Liver (tissue), 8 donors: ENCODE measurements at regions not wholly inside any gene's neighbourhood (a gene's known extent, or its start where the extent isn't known, plus 50 kb on each side); places are given as distances from the start of the nearest gene placed in this dataset.

ENCODE experiments used
- DNase-seq: peaks from one replicate; pipeline ENCODE4 v3.0.0-alpha.2; 2017; ENCODE audit warnings: low spot score
- H3K27ac ChIP-seq, 2 donors: one replicate each; pipeline ENCODE4 v1.7.0; 2013; ENCODE audit warnings: inconsistent platforms in 2 of 2, low read length in 2 of 2, control low read depth in 1 of 2, low read depth in 1 of 2, mild to moderate bottlenecking in 1 of 2
- H3K27me3 ChIP-seq, 4 donors: one replicate each; pipeline versions ENCODE4 v1.6.1 to v1.7.0; 2013; ENCODE audit warnings: low read length in 3 of 4, inconsistent platforms in 1 of 4, mild to moderate bottlenecking in 1 of 4, moderate library complexity in 1 of 4; ENCODE audit not compliant: control insufficient read depth in 4 of 4, insufficient read depth in 4 of 4
- H3K36me3 ChIP-seq, 4 donors: one replicate each; pipeline versions ENCODE4 v1.6.1 to v1.7.0; 2013; ENCODE audit warnings: low read length in 3 of 4, mild to moderate bottlenecking in 3 of 4, low read depth in 1 of 4, moderate library complexity in 1 of 4; ENCODE audit not compliant: control insufficient read depth in 4 of 4, insufficient read depth in 3 of 4
- H3K4me1 ChIP-seq, 4 donors: one replicate each; pipeline versions ENCODE4 v1.6.1 to v1.7.0; 2013; ENCODE audit warnings: low read length in 3 of 4, mild to moderate bottlenecking in 3 of 4, moderate library complexity in 1 of 4; ENCODE audit not compliant: control insufficient read depth in 4 of 4, insufficient read depth in 4 of 4
- H3K4me3 ChIP-seq, 3 donors: one replicate each; pipeline versions ENCODE4 v1.6.1 to v1.7.0; 2013; ENCODE audit warnings: low read length in 3 of 3, control low read depth in 1 of 3, low read depth in 1 of 3, mild to moderate bottlenecking in 1 of 3
- H3K9ac ChIP-seq, 2 donors: one replicate each; pipeline ENCODE4 v1.7.0; 2013; ENCODE audit warnings: low read length in 2 of 2, mild to moderate bottlenecking in 2 of 2, moderate library complexity in 2 of 2, control low read depth in 1 of 2, low read depth in 1 of 2
- H3K9me3 ChIP-seq, 4 donors: one replicate each; pipeline versions ENCODE4 v1.6.1 to v1.7.0; 2013; ENCODE audit warnings: low read length in 3 of 4; ENCODE audit not compliant: control insufficient read depth in 4 of 4
- EGR1 ChIP-seq, 2 donors: IDR thresholded peaks; 2 replicates each; pipeline ENCODE4 v1.6.1; 2016 to 2018; ENCODE audit warnings: antibody characterized with exemption in 2 of 2, low read depth in 2 of 2
- GABPA ChIP-seq, 2 donors: IDR thresholded peaks in 1 of 2; conservative IDR thresholded peaks in 1 of 2; 2 replicates each; pipeline ENCODE4 v1.6.1; 2016; ENCODE audit warnings: antibody characterized with exemption in 2 of 2, mild to moderate bottlenecking in 1 of 2, moderate library complexity in 1 of 2
- HNF4A ChIP-seq, 2 donors: conservative IDR thresholded peaks; 2 replicates each; pipeline ENCODE4 v1.6.1; 2016; ENCODE audit warnings: antibody characterized with exemption in 2 of 2, mild to moderate bottlenecking in 2 of 2
- JUND ChIP-seq, 2 donors: IDR thresholded peaks; 2 replicates each; pipeline ENCODE4 v1.6.1; 2016; ENCODE audit warnings: antibody characterized with exemption in 2 of 2
- NR2F2 ChIP-seq: IDR thresholded peaks from 2 replicates; pipeline ENCODE4 v1.6.1; 2016; ENCODE audit warnings: antibody characterized with exemption
- RAD21 ChIP-seq, 2 donors: IDR thresholded peaks; 2 replicates each; pipeline ENCODE4 v1.6.1; 2016; ENCODE audit warnings: antibody characterized with exemption in 2 of 2, mild to moderate bottlenecking in 2 of 2
- RXRA ChIP-seq, 2 donors: IDR thresholded peaks; 2 replicates each; pipeline ENCODE4 v1.6.1; 2017 to 2018; ENCODE audit warnings: antibody characterized with exemption in 2 of 2, mild to moderate bottlenecking in 1 of 2
- SP1 ChIP-seq: IDR thresholded peaks from 2 replicates; pipeline ENCODE4 v1.6.1; 2018; ENCODE audit warnings: antibody characterized with exemption, mild to moderate bottlenecking
- TAF1 ChIP-seq: conservative IDR thresholded peaks from 2 replicates; pipeline ENCODE4 v1.6.1; 2016; ENCODE audit warnings: antibody characterized with exemption, mild to moderate bottlenecking
- WGBS: extraction: QIAGEN DNeasy Blood & Tissue Kit; methylation state at CpG from one replicate; pipeline ENCODE4 v1.1.7; 2013; 5-methylcytosine and 5-hydroxymethylcytosine counted together
- TF ChIP-seq, protein P1 (sequence below): IDR thresholded peaks from 2 replicates; pipeline ENCODE4 v1.6.1; 2016; ENCODE audit warnings: antibody characterized with exemption
- TF ChIP-seq, protein P2 (sequence below): fragments of 150-350 bp; IDR thresholded peaks from 2 replicates; pipeline ENCODE4 v1.5.1; 2017; ENCODE audit warnings: improper control_type of control experiment, low read depth, low read length; ENCODE audit not compliant: missing input control
- TF ChIP-seq, protein P3 (sequence below): IDR thresholded peaks from 2 replicates; pipeline ENCODE4 v1.6.1; 2016; ENCODE audit warnings: antibody characterized with exemption
- donor health status: healthy.
- donor health status: healthy.
- donor health status: healthy.
- donor health status: healthy.
- donor health status: healthy.

DNA sequence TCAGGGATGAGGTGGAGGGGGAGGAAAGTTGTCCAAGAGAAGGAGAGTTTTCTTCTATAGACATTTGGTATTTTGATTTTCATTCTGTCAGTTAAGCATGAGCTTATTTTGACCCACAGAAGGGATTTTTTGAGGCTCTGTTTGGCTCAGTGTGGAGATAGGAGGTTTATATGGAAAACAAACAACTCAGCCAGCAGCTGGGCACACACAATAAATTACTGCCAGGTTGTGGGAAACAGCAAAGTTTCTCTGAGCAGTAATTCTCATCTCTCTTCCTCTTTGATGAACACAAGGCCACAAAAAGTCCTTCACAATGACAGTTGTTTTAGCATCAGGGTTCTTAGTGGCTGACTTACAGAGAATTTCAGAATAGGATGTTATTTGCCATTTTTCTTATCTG, 486.1 kb downstream of the KDM4C start:
- TF ChIP-seq RXRA (IDR thresholded peaks at IDR 0.05) (no peak), HNF4A (conservative IDR thresholded peaks at IDR 0.05) (no peak), NR2F2 (no peak), RAD21 (IDR thresholded peaks at IDR 0.05) (no peak)
- TF ChIP-seq, protein P1, sequence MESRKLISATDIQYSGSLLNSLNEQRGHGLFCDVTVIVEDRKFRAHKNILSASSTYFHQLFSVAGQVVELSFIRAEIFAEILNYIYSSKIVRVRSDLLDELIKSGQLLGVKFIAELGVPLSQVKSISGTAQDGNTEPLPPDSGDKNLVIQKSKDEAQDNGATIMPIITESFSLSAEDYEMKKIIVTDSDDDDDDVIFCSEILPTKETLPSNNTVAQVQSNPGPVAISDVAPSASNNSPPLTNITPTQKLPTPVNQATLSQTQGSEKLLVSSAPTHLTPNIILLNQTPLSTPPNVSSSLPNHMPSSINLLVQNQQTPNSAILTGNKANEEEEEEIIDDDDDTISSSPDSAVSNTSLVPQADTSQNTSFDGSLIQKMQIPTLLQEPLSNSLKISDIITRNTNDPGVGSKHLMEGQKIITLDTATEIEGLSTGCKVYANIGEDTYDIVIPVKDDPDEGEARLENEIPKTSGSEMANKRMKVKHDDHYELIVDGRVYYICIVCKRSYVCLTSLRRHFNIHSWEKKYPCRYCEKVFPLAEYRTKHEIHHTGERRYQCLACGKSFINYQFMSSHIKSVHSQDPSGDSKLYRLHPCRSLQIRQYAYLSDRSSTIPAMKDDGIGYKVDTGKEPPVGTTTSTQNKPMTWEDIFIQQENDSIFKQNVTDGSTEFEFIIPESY, result no peak
- TF ChIP-seq, protein P2, sequence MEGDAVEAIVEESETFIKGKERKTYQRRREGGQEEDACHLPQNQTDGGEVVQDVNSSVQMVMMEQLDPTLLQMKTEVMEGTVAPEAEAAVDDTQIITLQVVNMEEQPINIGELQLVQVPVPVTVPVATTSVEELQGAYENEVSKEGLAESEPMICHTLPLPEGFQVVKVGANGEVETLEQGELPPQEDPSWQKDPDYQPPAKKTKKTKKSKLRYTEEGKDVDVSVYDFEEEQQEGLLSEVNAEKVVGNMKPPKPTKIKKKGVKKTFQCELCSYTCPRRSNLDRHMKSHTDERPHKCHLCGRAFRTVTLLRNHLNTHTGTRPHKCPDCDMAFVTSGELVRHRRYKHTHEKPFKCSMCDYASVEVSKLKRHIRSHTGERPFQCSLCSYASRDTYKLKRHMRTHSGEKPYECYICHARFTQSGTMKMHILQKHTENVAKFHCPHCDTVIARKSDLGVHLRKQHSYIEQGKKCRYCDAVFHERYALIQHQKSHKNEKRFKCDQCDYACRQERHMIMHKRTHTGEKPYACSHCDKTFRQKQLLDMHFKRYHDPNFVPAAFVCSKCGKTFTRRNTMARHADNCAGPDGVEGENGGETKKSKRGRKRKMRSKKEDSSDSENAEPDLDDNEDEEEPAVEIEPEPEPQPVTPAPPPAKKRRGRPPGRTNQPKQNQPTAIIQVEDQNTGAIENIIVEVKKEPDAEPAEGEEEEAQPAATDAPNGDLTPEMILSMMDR, result no peak
- no peaks in the 10 kb centered on the region for H3K27me3 ChIP-seq
- DNase-seq, result no peak
- H3K9me3 ChIP-seq, result peaks cover 0 to 4% (median under 1%) of the 10 kb centered on the region in 4 donors
- H3K4me3 ChIP-seq, result no peak overlapping the region
- no peaks in the 10 kb centered on the region for H3K36me3 ChIP-seq
- no peak overlapping the region for H3K9ac ChIP-seq
- H3K27ac ChIP-seq, result no peak overlapping the region
- no peaks in the 10 kb centered on the region for H3K4me1 ChIP-seq

DNA sequence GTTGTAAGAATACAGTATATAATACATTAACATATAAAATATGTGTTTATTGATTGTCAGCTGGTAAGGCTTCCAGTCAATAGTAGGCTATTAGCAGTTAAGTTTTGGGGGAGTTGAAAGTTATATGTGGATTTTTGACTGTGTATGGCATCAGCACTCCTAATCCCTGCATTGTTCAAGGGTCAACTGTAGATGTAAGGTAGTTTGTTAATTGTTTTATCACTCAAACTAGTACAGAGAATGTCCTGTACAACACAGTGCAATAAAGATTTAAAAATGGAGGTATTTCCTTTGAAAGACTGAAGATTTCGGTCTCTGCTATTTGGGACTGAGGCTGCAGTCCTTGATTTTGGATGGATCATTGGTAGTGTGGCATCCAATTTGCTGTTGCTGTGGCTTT, 484.4 kb downstream of the KDM4C start:
- H3K27ac ChIP-seq, result no peak overlapping the region
- H3K9ac ChIP-seq, result no peak overlapping the region
- no peak for DNase-seq
- TF ChIP-seq SP1 (no peak), TAF1 (no peak), GABPA (IDR thresholded peaks at IDR 0.05 in 1 of 2, conservative IDR thresholded peaks at IDR 0.05 in 1 of 2) (no peak), HNF4A (conservative IDR thresholded peaks at IDR 0.05) (no peak), JUND (IDR thresholded peaks at IDR 0.05) (no peak), EGR1 (IDR thresholded peaks at IDR 0.05; ENCODE audit: low read depth in 2 of 2) (no peak)
- TF ChIP-seq, protein P1, result no peak
- TF ChIP-seq, protein P2, result no peak
- TF ChIP-seq, protein P3, sequence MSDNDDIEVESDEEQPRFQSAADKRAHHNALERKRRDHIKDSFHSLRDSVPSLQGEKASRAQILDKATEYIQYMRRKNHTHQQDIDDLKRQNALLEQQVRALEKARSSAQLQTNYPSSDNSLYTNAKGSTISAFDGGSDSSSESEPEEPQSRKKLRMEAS, result no peak
- no peaks in the 10 kb centered on the region for H3K27me3 ChIP-seq
- H3K9me3 ChIP-seq, result peaks cover 0 to 4% (median under 1%) of the 10 kb centered on the region in 4 donors
- WGBS, result 90% methylated on average over 1 of the region's 1 CpG
- H3K4me1 ChIP-seq, result no peaks in the 10 kb centered on the region
- H3K4me3 ChIP-seq, result no peak overlapping the region
- H3K36me3 ChIP-seq, result no peaks in the 10 kb centered on the region
